ENCODE measurements at regions not wholly inside any gene's neighbourhood (a gene's known extent, or its start where the extent isn't known, plus 50 kb on each side); places are given as distances from the start of the nearest gene placed in this dataset.

GRCh38 chr10:62559481-62560200 is 185.5 kb downstream of the ZNF365 start (continued):
- TF ChIP-seq ZNF462 (CRISPR knock-in tag; IDR thresholded peaks at IDR 0.05), result no peak
- TF ChIP-seq NANOG (IDR thresholded peaks at IDR 0.05; ENCODE audit: borderline replicate concordance), result no peak
- no peak for TF ChIP-seq ETS1 (IDR thresholded peaks at IDR 0.05)

- Histone ChIP-seq H4K20me1 (replicated peaks; ENCODE audit: insufficient read depth) (no peaks in the 10 kb centered on the region; the same call in 1 of the 2 replicates), H3K79me2 (replicated peaks; ENCODE audit: insufficient read depth) (no peaks in the 10 kb centered on the region), H3K36me3 (ENCODE audit: insufficient read depth) (no peaks in the 10 kb centered on the region), H3K27me3 (ENCODE audit: insufficient read depth) (no peaks in the 10 kb centered on the region), H2AFZ (peak overlapping the region; percentile 85; the same call in 1 of the 2 replicates), H3K4me1 (ENCODE audit: insufficient read depth) (no peaks in the 10 kb centered on the region), H3K27ac (ENCODE audit: low read depth) (no peak overlapping the region), H3K4me2 (no peak overlapping the region), H3K4me3 (no peak overlapping the region), H3F3A (replicated peaks; ENCODE audit: low read depth) (no peaks in the 10 kb centered on the region), H3K9me2 (ENCODE audit: insufficient read depth) (peaks cover 9% of the 10 kb centered on the region; the same call in 1 of the 2 replicates)
- ATAC-seq, result no peak
- no peaks in the 10 kb centered on the region for H3K36me3 Mint-ChIP-seq (ENCODE audit: low read depth)
- peaks cover 8% of the 10 kb centered on the region; the same call in 2 of the 3 replicates for H3K4me1 Mint-ChIP-seq
- no peak overlapping the region for H3K27ac Mint-ChIP-seq
- no peak for TF ChIP-seq EZH2 (IDR thresholded peaks at IDR 0.05; ENCODE audit: low read depth, unreplicated experiment)
- TF ChIP-seq ZNF114 (CRISPR knock-in tag; IDR thresholded peaks at IDR 0.05), result no peak
- no peak for TF ChIP-seq CREB1 (CRISPR knock-in tag; IDR thresholded peaks at IDR 0.05; ENCODE audit: low read depth)
- H3K27me3 Mint-ChIP-seq (ENCODE audit: insufficient read depth, low read depth, poor library complexity), result peaks cover 2% of the 10 kb centered on the region
- H3K9me3 Mint-ChIP-seq, result no peaks in the 10 kb centered on the region
- peak; percentile 4 for DNase-seq (ENCODE audit: low spot score)
- H3K4me3 Mint-ChIP-seq, result no peak overlapping the region
Measured at GRCh38 chr10:62560201-62560819, 186.1 kb downstream of the ZNF365 start.
